ENCODE measurements at regions not wholly inside any gene's neighbourhood (a gene's known extent, or its start where the extent isn't known, plus 50 kb on each side); places are given as distances from the start of the nearest gene placed in this dataset.

- H3K79me2 ChIP-seq (ENCODE audit: control insufficient read depth, insufficient read depth, low read length), result no peaks in the 10 kb centered on the region
- ChIA-PET SMC1A (ENCODE audit: uncharacterized antibody, unreplicated experiment) (no interaction called here), CTCF (no interaction called here), RAD21 (ENCODE audit: unreplicated experiment) (no interaction called here), POLR2A (no interaction called here)
- H3K27me3 ChIP-seq (replicated peaks in 1 of 2; ENCODE audit: control insufficient read depth in 2 of 2, insufficient read depth in 2 of 2, low read length in 1 of 2), result no peaks in the 10 kb centered on the region
- WGBS (ENCODE audit: insufficient coverage, insufficient replicate concordance, low lambda C conversion rate, missing lambda C conversion rate), result 97% methylated on average over 2 of the region's 2 CpGs
- ATAC-seq (no peak), DNase-seq (ENCODE audit: low read depth, low spot score) (no peak), FAIRE-seq (no peak)
- no peaks in the 10 kb centered on the region for H3K9me3 ChIP-seq (replicated peaks; ENCODE audit: control insufficient read depth, insufficient read depth, low read length)
- H3K27ac ChIP-seq (ENCODE audit: control insufficient read depth, insufficient read depth), result no peak overlapping the region
- TF ChIP-seq CHD2 (IDR thresholded peaks at IDR 0.05; ENCODE audit: borderline replicate concordance, low read depth, low read length) (no peak), USF1 (IDR thresholded peaks at IDR 0.05; ENCODE audit: borderline replicate concordance, extremely low read length, insufficient read depth, low read depth, low read length) (no peak), ATF2 (IDR thresholded peaks at IDR 0.05; ENCODE audit: low read length) (no peak), CEBPZ (IDR thresholded peaks at IDR 0.05; ENCODE audit: low read depth, low read length) (no peak), TCF3 (IDR thresholded peaks at IDR 0.05; ENCODE audit: borderline replicate concordance, insufficient read depth, low read depth, low read length) (no peak), RUNX3 (IDR thresholded peaks at IDR 0.05; ENCODE audit: low read length) (no peak), TARDBP (IDR thresholded peaks at IDR 0.05; ENCODE audit: borderline replicate concordance) (no peak), ZNF274 (IDR thresholded peaks at IDR 0.05; ENCODE audit: insufficient read depth, insufficient read length) (no peak), SMAD1 (IDR thresholded peaks at IDR 0.05; ENCODE audit: low read depth, partially characterized antibody) (no peak), MTA2 (IDR thresholded peaks at IDR 0.05; ENCODE audit: low read depth) (no peak), EED (IDR thresholded peaks at IDR 0.05; ENCODE audit: low read depth) (no peak)
- no peak overlapping the region for H3K9ac ChIP-seq (ENCODE audit: control insufficient read depth, insufficient read depth, low read length)
- no TSS peak for BruUV-seq (replicated peaks)
- H3K4me1 ChIP-seq (ENCODE audit: control insufficient read depth, insufficient read depth, low read length), result no peaks in the 10 kb centered on the region
- intact Hi-C loops (cut with micrococcal nuclease; ENCODE audit: unreplicated experiment), result no loop called here
- in situ Hi-C loops (cut with MboI), result no loop called here
- no peak overlapping the region for H3K4me3 ChIP-seq
- H4K20me1 ChIP-seq (ENCODE audit: control insufficient read depth, insufficient read depth), result no peaks in the 10 kb centered on the region
- no peak overlapping the region for H2AFZ ChIP-seq (ENCODE audit: control insufficient read depth, low read depth, low read length)
- H3K4me2 ChIP-seq (ENCODE audit: control insufficient read depth, insufficient read depth), result no peak overlapping the region
- H3K36me3 ChIP-seq (ENCODE audit: control insufficient read depth in 2 of 2, insufficient read depth in 2 of 2, low read length in 1 of 2), result no peaks in the 10 kb centered on the region
Measured at GRCh38 chr7:79770970-79771369, 317.5 kb upstream of the MAGI2 start.
